Liver (tissue), 8 donors: ENCODE measurements at regions not wholly inside any gene's neighbourhood (a gene's known extent, or its start where the extent isn't known, plus 50 kb on each side); places are given as distances from the start of the nearest gene placed in this dataset.

ENCODE experiments used
- DNase-seq: peaks from one replicate; pipeline ENCODE4 v3.0.0-alpha.2; 2017; ENCODE audit warnings: low spot score
- H3K27ac ChIP-seq, 2 donors: one replicate each; pipeline ENCODE4 v1.7.0; 2013; ENCODE audit warnings: inconsistent platforms in 2 of 2, low read length in 2 of 2, control low read depth in 1 of 2, low read depth in 1 of 2, mild to moderate bottlenecking in 1 of 2
- H3K27me3 ChIP-seq, 4 donors: one replicate each; pipeline versions ENCODE4 v1.6.1 to v1.7.0; 2013; ENCODE audit warnings: low read length in 3 of 4, inconsistent platforms in 1 of 4, mild to moderate bottlenecking in 1 of 4, moderate library complexity in 1 of 4; ENCODE audit not compliant: control insufficient read depth in 4 of 4, insufficient read depth in 4 of 4
- H3K36me3 ChIP-seq, 4 donors: one replicate each; pipeline versions ENCODE4 v1.6.1 to v1.7.0; 2013; ENCODE audit warnings: low read length in 3 of 4, mild to moderate bottlenecking in 3 of 4, low read depth in 1 of 4, moderate library complexity in 1 of 4; ENCODE audit not compliant: control insufficient read depth in 4 of 4, insufficient read depth in 3 of 4
- H3K4me1 ChIP-seq, 4 donors: one replicate each; pipeline versions ENCODE4 v1.6.1 to v1.7.0; 2013; ENCODE audit warnings: low read length in 3 of 4, mild to moderate bottlenecking in 3 of 4, moderate library complexity in 1 of 4; ENCODE audit not compliant: control insufficient read depth in 4 of 4, insufficient read depth in 4 of 4
- H3K4me3 ChIP-seq, 3 donors: one replicate each; pipeline versions ENCODE4 v1.6.1 to v1.7.0; 2013; ENCODE audit warnings: low read length in 3 of 3, control low read depth in 1 of 3, low read depth in 1 of 3, mild to moderate bottlenecking in 1 of 3
- H3K9ac ChIP-seq, 2 donors: one replicate each; pipeline ENCODE4 v1.7.0; 2013; ENCODE audit warnings: low read length in 2 of 2, mild to moderate bottlenecking in 2 of 2, moderate library complexity in 2 of 2, control low read depth in 1 of 2, low read depth in 1 of 2
- H3K9me3 ChIP-seq, 4 donors: one replicate each; pipeline versions ENCODE4 v1.6.1 to v1.7.0; 2013; ENCODE audit warnings: low read length in 3 of 4; ENCODE audit not compliant: control insufficient read depth in 4 of 4
- CTCF ChIP-seq: fragments of 150-350 bp; IDR thresholded peaks from 2 replicates; pipeline ENCODE4 v1.5.1; 2017; ENCODE audit warnings: improper control_type of control experiment, low read depth, low read length; ENCODE audit not compliant: missing input control
- GABPA ChIP-seq, 2 donors: IDR thresholded peaks in 1 of 2; conservative IDR thresholded peaks in 1 of 2; 2 replicates each; pipeline ENCODE4 v1.6.1; 2016; ENCODE audit warnings: antibody characterized with exemption in 2 of 2, mild to moderate bottlenecking in 1 of 2, moderate library complexity in 1 of 2
- HNF4A ChIP-seq, 2 donors: conservative IDR thresholded peaks; 2 replicates each; pipeline ENCODE4 v1.6.1; 2016; ENCODE audit warnings: antibody characterized with exemption in 2 of 2, mild to moderate bottlenecking in 2 of 2
- JUND ChIP-seq, 2 donors: IDR thresholded peaks; 2 replicates each; pipeline ENCODE4 v1.6.1; 2016; ENCODE audit warnings: antibody characterized with exemption in 2 of 2
- MAX ChIP-seq: IDR thresholded peaks from 2 replicates; pipeline ENCODE4 v1.6.1; 2016; ENCODE audit warnings: antibody characterized with exemption
- RAD21 ChIP-seq, 2 donors: IDR thresholded peaks; 2 replicates each; pipeline ENCODE4 v1.6.1; 2016; ENCODE audit warnings: antibody characterized with exemption in 2 of 2, mild to moderate bottlenecking in 2 of 2
- REST ChIP-seq: IDR thresholded peaks from 2 replicates; pipeline ENCODE4 v1.6.1; 2016; ENCODE audit warnings: antibody characterized with exemption, mild to moderate bottlenecking
- RXRA ChIP-seq, 2 donors: IDR thresholded peaks; 2 replicates each; pipeline ENCODE4 v1.6.1; 2017 to 2018; ENCODE audit warnings: antibody characterized with exemption in 2 of 2, mild to moderate bottlenecking in 1 of 2
- ZBTB33 ChIP-seq: IDR thresholded peaks from 2 replicates; pipeline ENCODE4 v1.6.1; 2016; ENCODE audit warnings: antibody characterized with exemption
- WGBS: extraction: QIAGEN DNeasy Blood & Tissue Kit; methylation state at CpG from one replicate; pipeline ENCODE4 v1.1.7; 2013; 5-methylcytosine and 5-hydroxymethylcytosine counted together
- donor health status: healthy.
- donor health status: healthy.
- donor health status: healthy.
- donor health status: healthy.
- donor health status: healthy.

GRCh38 chr15:49715701-49716100 lies 94.9 kb downstream of the DTWD1 start (continued):
- TF ChIP-seq ZBTB33 (no peak), JUND (IDR thresholded peaks at IDR 0.05) (no peak)

- H3K9me3 ChIP-seq: no peaks in the 10 kb centered on the region
- no peaks in the 10 kb centered on the region for H3K27me3 ChIP-seq
- TF ChIP-seq RAD21 (IDR thresholded peaks at IDR 0.05): peak in 1 of 2 donors; percentile 14
- TF ChIP-seq MAX: no peak
- H3K9ac ChIP-seq: no peak overlapping the region
- no peak for DNase-seq
- no peaks in the 10 kb centered on the region for H3K4me1 ChIP-seq
- H3K27ac ChIP-seq: no peak overlapping the region
- H3K36me3 ChIP-seq: no peaks in the 10 kb centered on the region
- 34% methylated on average over 2 of the region's 2 CpGs for WGBS
- no peak overlapping the region for H3K4me3 ChIP-seq
Measured at GRCh38 chr15:49718234-49718633, 97.4 kb downstream of the DTWD1 start.

GRCh38 chr15:49718846-49719245 lies 98.0 kb downstream of the DTWD1 start:
- Histone ChIP-seq H3K27me3 (no peaks in the 10 kb centered on the region), H3K9me3 (no peaks in the 10 kb centered on the region), H3K36me3 (no peaks in the 10 kb centered on the region), H3K9ac (no peak overlapping the region), H3K4me1 (no peaks in the 10 kb centered on the region), H3K4me3 (no peak overlapping the region), H3K27ac (no peak overlapping the region)
- WGBS: 78% methylated on average over 3 of the region's 3 CpGs
- no peak for DNase-seq
- TF ChIP-seq REST (no peak), CTCF (no peak), HNF4A (conservative IDR thresholded peaks at IDR 0.05) (no peak), GABPA (IDR thresholded peaks at IDR 0.05 in 1 of 2, conservative IDR thresholded peaks at IDR 0.05 in 1 of 2) (no peak), RXRA (IDR thresholded peaks at IDR 0.05) (no peak), MAX (no peak), ZBTB33 (no peak), JUND (IDR thresholded peaks at IDR 0.05) (no peak)
